ENCODE measurements at regions not wholly inside any gene's neighbourhood (a gene's known extent, or its start where the extent isn't known, plus 50 kb on each side); places are given as distances from the start of the nearest gene placed in this dataset.

DNA sequence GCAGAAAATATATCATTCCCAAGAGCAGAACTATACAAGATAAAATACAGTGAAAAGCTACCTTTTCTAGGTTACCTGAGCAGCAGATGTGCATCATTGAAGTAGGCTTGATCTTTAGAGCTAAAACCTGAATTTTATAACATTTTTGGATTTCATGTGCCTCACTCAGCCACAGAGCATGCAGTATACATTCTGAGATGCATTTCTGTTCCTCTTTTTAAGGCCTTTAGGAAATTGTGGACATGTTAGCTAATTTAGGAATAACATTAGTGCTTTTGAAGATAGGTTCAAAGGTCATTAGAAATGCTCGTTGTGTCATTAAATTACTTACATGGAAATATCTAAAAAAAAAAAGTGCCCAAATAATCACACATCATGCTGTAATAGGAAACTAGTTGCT lies 230.6 kb upstream of the PDGFD start:
- TF ChIP-seq, protein P1, sequence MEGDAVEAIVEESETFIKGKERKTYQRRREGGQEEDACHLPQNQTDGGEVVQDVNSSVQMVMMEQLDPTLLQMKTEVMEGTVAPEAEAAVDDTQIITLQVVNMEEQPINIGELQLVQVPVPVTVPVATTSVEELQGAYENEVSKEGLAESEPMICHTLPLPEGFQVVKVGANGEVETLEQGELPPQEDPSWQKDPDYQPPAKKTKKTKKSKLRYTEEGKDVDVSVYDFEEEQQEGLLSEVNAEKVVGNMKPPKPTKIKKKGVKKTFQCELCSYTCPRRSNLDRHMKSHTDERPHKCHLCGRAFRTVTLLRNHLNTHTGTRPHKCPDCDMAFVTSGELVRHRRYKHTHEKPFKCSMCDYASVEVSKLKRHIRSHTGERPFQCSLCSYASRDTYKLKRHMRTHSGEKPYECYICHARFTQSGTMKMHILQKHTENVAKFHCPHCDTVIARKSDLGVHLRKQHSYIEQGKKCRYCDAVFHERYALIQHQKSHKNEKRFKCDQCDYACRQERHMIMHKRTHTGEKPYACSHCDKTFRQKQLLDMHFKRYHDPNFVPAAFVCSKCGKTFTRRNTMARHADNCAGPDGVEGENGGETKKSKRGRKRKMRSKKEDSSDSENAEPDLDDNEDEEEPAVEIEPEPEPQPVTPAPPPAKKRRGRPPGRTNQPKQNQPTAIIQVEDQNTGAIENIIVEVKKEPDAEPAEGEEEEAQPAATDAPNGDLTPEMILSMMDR (IDR thresholded peaks at IDR 0.05) = no peak
- H3K9me3 Mint-ChIP-seq = no peaks in the 10 kb centered on the region
- H3K4me1 Mint-ChIP-seq (ENCODE audit: low read depth) = no peaks in the 10 kb centered on the region
- CTCF ChIA-PET = no interaction called here
- POLR2A ChIA-PET = no interaction called here
- no peak for ATAC-seq (ENCODE audit: poor library complexity)
- Histone ChIP-seq H3K36me3 (ENCODE audit: insufficient read depth, low read length) (no peaks in the 10 kb centered on the region), H3K27ac (ENCODE audit: low read depth in 1 of 2, low read length in 2 of 2) (no peak overlapping the region), H3K4me3 (ENCODE audit: low read length) (no peak overlapping the region), H3K27me3 (ENCODE audit: control insufficient read depth in 1 of 2, insufficient read depth in 2 of 2, low read length in 2 of 2) (no peaks in the 10 kb centered on the region), H3K9me3 (ENCODE audit: control insufficient read depth in 1 of 2, insufficient read depth in 1 of 2, low read length in 2 of 2) (no peaks in the 10 kb centered on the region), H3K4me1 (ENCODE audit: insufficient read depth, low read length) (no peaks in the 10 kb centered on the region)
- H3K4me3 Mint-ChIP-seq = no peak overlapping the region
- no peak overlapping the region for H3K27ac Mint-ChIP-seq
- H3K36me3 Mint-ChIP-seq (ENCODE audit: low read depth) = no peaks in the 10 kb centered on the region
- DNase-seq = no peak
- peaks cover 16% of the 10 kb centered on the region for H3K27me3 Mint-ChIP-seq
- intact Hi-C loops (cut with DNase I, micrococcal nuclease) = no loop called here

DNA sequence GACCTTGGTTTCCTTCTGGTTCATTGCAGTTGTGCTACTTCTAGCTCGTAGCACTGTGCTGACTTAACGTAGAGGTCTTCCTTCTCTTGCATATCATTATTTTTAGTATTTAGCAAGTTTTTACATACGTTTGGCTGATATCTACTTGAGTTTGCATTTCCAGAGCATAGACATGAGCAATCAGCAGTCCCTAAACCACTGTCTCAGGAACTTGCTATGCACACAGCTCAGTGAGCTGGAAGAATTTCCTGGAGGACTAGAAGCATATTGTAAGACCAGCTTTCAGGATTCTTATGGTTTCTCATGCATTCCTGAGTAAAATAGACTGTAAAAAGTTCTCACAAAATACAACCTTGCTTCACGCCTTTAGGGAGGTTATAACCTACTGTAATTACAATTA lies 226.7 kb upstream of the PDGFD start:
- ChIA-PET POLR2A (no interaction called here), CTCF (no interaction called here)
- H3K27me3 ChIP-seq (ENCODE audit: control insufficient read depth in 1 of 2, insufficient read depth in 2 of 2, low read length in 2 of 2) = no peaks in the 10 kb centered on the region
- DNase-seq (no peak), ATAC-seq (ENCODE audit: poor library complexity) (no peak)
- Mint-ChIP-seq H3K9me3 (no peaks in the 10 kb centered on the region), H3K27me3 (peaks cover 11% of the 10 kb centered on the region), H3K36me3 (ENCODE audit: low read depth) (no peaks in the 10 kb centered on the region), H3K4me1 (ENCODE audit: low read depth) (no peaks in the 10 kb centered on the region), H3K27ac (no peak overlapping the region), H3K4me3 (no peak overlapping the region)
- no peaks in the 10 kb centered on the region for H3K4me1 ChIP-seq (ENCODE audit: insufficient read depth, low read length)
- H3K4me3 ChIP-seq (ENCODE audit: low read length) = no peak overlapping the region
- H3K36me3 ChIP-seq (ENCODE audit: insufficient read depth, low read length) = no peaks in the 10 kb centered on the region
- no peaks in the 10 kb centered on the region for H3K9me3 ChIP-seq (ENCODE audit: control insufficient read depth in 1 of 2, insufficient read depth in 1 of 2, low read length in 2 of 2)
- intact Hi-C loops (cut with DNase I, micrococcal nuclease) = no loop called here
- TF ChIP-seq, protein P1 (IDR thresholded peaks at IDR 0.05) = no peak
- H3K27ac ChIP-seq (ENCODE audit: low read depth in 1 of 2, low read length in 2 of 2) = no peak overlapping the region

DNA sequence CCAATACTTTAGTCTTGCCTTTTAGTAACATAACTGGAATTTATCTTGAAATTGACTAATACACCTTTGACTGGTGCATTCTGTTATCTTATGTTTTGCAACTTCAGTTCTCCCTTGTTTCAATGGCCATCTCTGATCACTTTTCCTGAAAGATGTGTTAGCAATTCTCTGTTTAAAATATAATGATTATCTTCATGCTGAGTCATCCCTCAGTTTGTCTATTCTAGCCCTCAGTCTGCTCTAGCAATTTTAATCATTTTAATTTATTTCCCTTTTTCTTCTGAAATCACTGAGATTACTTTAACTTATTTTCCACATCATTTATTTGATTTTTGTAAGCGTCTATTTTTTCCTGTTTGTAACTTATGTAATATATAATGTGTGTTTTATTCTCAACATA lies 221.9 kb upstream of the PDGFD start:
- Mint-ChIP-seq H3K36me3 (ENCODE audit: low read depth) (no peaks in the 10 kb centered on the region), H3K4me3 (no peak overlapping the region), H3K9me3 (no peaks in the 10 kb centered on the region), H3K4me1 (ENCODE audit: low read depth) (no peaks in the 10 kb centered on the region), H3K27me3 (peaks cover 11% of the 10 kb centered on the region), H3K27ac (no peak overlapping the region)
- Histone ChIP-seq H3K36me3 (ENCODE audit: insufficient read depth, low read length) (no peaks in the 10 kb centered on the region), H3K4me1 (ENCODE audit: insufficient read depth, low read length) (no peaks in the 10 kb centered on the region), H3K27me3 (ENCODE audit: control insufficient read depth in 1 of 2, insufficient read depth in 2 of 2, low read length in 2 of 2) (no peaks in the 10 kb centered on the region), H3K27ac (ENCODE audit: low read depth in 1 of 2, low read length in 2 of 2) (no peak overlapping the region), H3K4me3 (ENCODE audit: low read length) (no peak overlapping the region), H3K9me3 (ENCODE audit: control insufficient read depth in 1 of 2, insufficient read depth in 1 of 2, low read length in 2 of 2) (peaks cover 0 to 3% of the 10 kb centered on the region in 2 experiments)
- ChIA-PET POLR2A (no interaction called here), CTCF (no interaction called here)
- intact Hi-C loops (cut with DNase I, micrococcal nuclease) = no loop called here
- DNase-seq (no peak), ATAC-seq (ENCODE audit: poor library complexity) (no peak)
- TF ChIP-seq, protein P1 (IDR thresholded peaks at IDR 0.05) = no peak

Data from CD4-positive, alpha-beta T cell (primary cell).